H1 (cell line): ENCODE measurements at regions not wholly inside any gene's neighbourhood (a gene's known extent, or its start where the extent isn't known, plus 50 kb on each side); places are given as distances from the start of the nearest gene placed in this dataset.

ENCODE experiments used
- CTCF ChIA-PET: fragments of 300-600 bp; sonication (Branson Sonifier 250); formaldehyde crosslinking; loops from one replicate; lab custom pipeline; 2021; ENCODE audit not compliant: partially characterized antibody; lab: Charles Lee
- POLR2A ChIA-PET: fragments of 300-600 bp; sonication (Branson Sonifier 250); formaldehyde crosslinking; loops from one replicate; lab custom pipeline; 2021; ENCODE audit warnings: inconsistent platforms; ENCODE audit not compliant: partially characterized antibody; lab: Charles Lee
- DNase-seq, 2 experiments: peaks; one replicate each; pipeline versions ENCODE4 v3.0.0 to v3.0.0-alpha.2; 2010 to 2022; ENCODE audit warnings: low spot score in 2 of 2, low read depth in 1 of 2, mixed read lengths in 1 of 2
- FAIRE-seq: peaks from 2 replicates; lab custom pipeline; 2011; peaks lifted over from hg19 to GRCh38; lab: Jason Lieb, UNC
- H2AFZ ChIP-seq: 2 replicates; pipeline ENCODE4 v1.8.1; 2012; ENCODE audit warnings: low read length, inconsistent platforms
- H2AK5ac ChIP-seq: 2 replicates; pipeline ENCODE4 v1.6.1; 2013; ENCODE audit warnings: low read depth, low read length
- H2BK120ac ChIP-seq: replicated peaks from 2 replicates; pipeline ENCODE3; 2013; ENCODE audit warnings: low read depth, low read length, inconsistent platforms
- H2BK12ac ChIP-seq: 2 replicates; pipeline ENCODE4 v1.6.1; 2013; ENCODE audit warnings: low read depth, low read length
- H2BK15ac ChIP-seq: 2 replicates; pipeline ENCODE4 v1.6.1; 2013; ENCODE audit warnings: low read length
- H2BK20ac ChIP-seq: 2 replicates; pipeline ENCODE4 v1.6.1; 2013; ENCODE audit warnings: low read length
- H2BK5ac ChIP-seq: 2 replicates; pipeline ENCODE4 v1.6.1; 2013; ENCODE audit warnings: low read depth, low read length
- H3K14ac ChIP-seq: 2 replicates; pipeline ENCODE4 v1.6.1; 2013; ENCODE audit warnings: inconsistent platforms; ENCODE audit not compliant: insufficient read length
- H3K18ac ChIP-seq: 2 replicates; pipeline ENCODE4 v1.6.1; 2013; ENCODE audit warnings: low read length; ENCODE audit errors: extremely low read depth
- H3K23ac ChIP-seq: 2 replicates; pipeline ENCODE4 v1.6.1; 2013; ENCODE audit warnings: inconsistent platforms; ENCODE audit not compliant: insufficient read length
- H3K23me2 ChIP-seq: 2 replicates; pipeline ENCODE4 v1.6.1; 2013; ENCODE audit warnings: low read depth, low read length
- H3K27ac ChIP-seq: 2 replicates; pipeline ENCODE4 v1.6.1; 2011; ENCODE audit warnings: low read depth, low read length, inconsistent platforms
- H3K27me3 ChIP-seq, 4 experiments: replicated peaks in 1 of 4; 1 replicate in 1 of 4; 2 replicates in 3 of 4; pipeline versions ENCODE4 v1.6.1 to v1.8.1; 2011 to 2013; ENCODE audit warnings: low read length in 3 of 4, mild to moderate bottlenecking in 3 of 4, inconsistent platforms in 2 of 4, mixed read lengths in 2 of 4, moderate library complexity in 1 of 4; ENCODE audit not compliant: control insufficient read depth in 3 of 4, insufficient read depth in 3 of 4; ENCODE audit errors: extremely low read depth in 1 of 4
- H3K36me3 ChIP-seq, 4 experiments: 2 replicates each; pipeline versions ENCODE4 v1.6.1 to v1.8.1; 2011 to 2013; ENCODE audit warnings: mild to moderate bottlenecking in 4 of 4, low read length in 3 of 4, moderate library complexity in 2 of 4, control low read depth in 1 of 4, inconsistent platforms in 1 of 4; ENCODE audit not compliant: insufficient read depth in 4 of 4, control insufficient read depth in 2 of 4
- H3K4ac ChIP-seq: replicated peaks from 2 replicates; pipeline ENCODE3; 2013; ENCODE audit warnings: low read length, low read depth, mixed read lengths, inconsistent platforms; ENCODE audit not compliant: insufficient read length
- H3K4me1 ChIP-seq, 4 experiments: replicated peaks in 1 of 4; 1 replicate in 1 of 4; 2 replicates in 3 of 4; pipeline versions ENCODE4 v1.6.1 to v1.8.1; 2011 to 2013; ENCODE audit warnings: low read length in 3 of 4, inconsistent platforms in 2 of 4, mixed read lengths in 1 of 4; ENCODE audit not compliant: insufficient read depth in 4 of 4, control insufficient read depth in 3 of 4
- H3K4me2 ChIP-seq, 2 experiments: 2 replicates each; pipeline versions ENCODE4 v1.6.1 to v1.8.1; 2011 to 2013; ENCODE audit warnings: low read depth in 2 of 2, low read length in 2 of 2, control low read depth in 1 of 2, inconsistent platforms in 1 of 2, mild to moderate bottlenecking in 1 of 2; ENCODE audit not compliant: insufficient read depth in 1 of 2
- H3K4me3 ChIP-seq, 4 experiments: fragments of 200-600, 300-600 bp in 1 of 4; sonication (generic), shearing (Covaris generic), sonication (Bioruptor Twin) in 1 of 4; 2 replicates each; pipeline versions ENCODE4 v1.5.1 to v1.8.1; 2011 to 2016; ENCODE audit warnings: low read length in 4 of 4, low read depth in 3 of 4, control low read depth in 2 of 4, inconsistent platforms in 2 of 4, mild to moderate bottlenecking in 2 of 4, mixed read lengths in 1 of 4, moderate library complexity in 1 of 4; ENCODE audit not compliant: insufficient read depth in 2 of 4; ENCODE audit errors: extremely low read depth in 1 of 4
- H3K56ac ChIP-seq: replicated peaks from 2 replicates; pipeline ENCODE3; 2013; ENCODE audit warnings: low read depth, mild to moderate bottlenecking, mixed read lengths, low read length, inconsistent platforms; ENCODE audit not compliant: insufficient read length
- H3K79me1 ChIP-seq: 2 replicates; pipeline ENCODE4 v1.6.1; 2013; ENCODE audit warnings: low read depth, low read length, control low read depth
- H3K79me2 ChIP-seq, 2 experiments: 2 replicates each; pipeline versions ENCODE4 v1.6.1 to v1.8.1; 2012 to 2013; ENCODE audit warnings: low read length in 2 of 2, mild to moderate bottlenecking in 2 of 2, inconsistent platforms in 1 of 2; ENCODE audit not compliant: insufficient read depth in 2 of 2, control insufficient read depth in 1 of 2
- H3K9ac ChIP-seq, 4 experiments: replicated peaks in 1 of 4; 1 replicate in 1 of 4; 2 replicates in 3 of 4; pipeline versions ENCODE4 v1.6.1 to v1.8.1; 2011 to 2013; ENCODE audit warnings: low read depth in 3 of 4, low read length in 3 of 4, control low read depth in 2 of 4, mild to moderate bottlenecking in 2 of 4, moderate library complexity in 2 of 4, inconsistent platforms in 1 of 4; ENCODE audit errors: extremely low read depth in 1 of 4
- H3K9me3 ChIP-seq, 2 experiments: 2 replicates each; pipeline versions ENCODE4 v1.6.1 to v1.8.1; 2012 to 2013; ENCODE audit warnings: mild to moderate bottlenecking in 2 of 2, moderate library complexity in 2 of 2, control low read depth in 1 of 2, inconsistent platforms in 1 of 2, low read depth in 1 of 2, low read length in 1 of 2, mixed read lengths in 1 of 2; ENCODE audit not compliant: insufficient read depth in 2 of 2
- H4K20me1 ChIP-seq, 2 experiments: replicated peaks in 1 of 2; 2 replicates each; pipeline versions ENCODE3 to v1.8.1; 2011 to 2013; ENCODE audit warnings: inconsistent platforms in 2 of 2, low read length in 2 of 2, mild to moderate bottlenecking in 1 of 2; ENCODE audit not compliant: insufficient read depth in 2 of 2, control insufficient read depth in 1 of 2
- H4K5ac ChIP-seq: 2 replicates; pipeline ENCODE4 v1.6.1; 2013; ENCODE audit warnings: low read length, low read depth, mixed read lengths, inconsistent platforms; ENCODE audit not compliant: insufficient read length
- H4K8ac ChIP-seq: 2 replicates; pipeline ENCODE4 v1.8.0; 2013; ENCODE audit warnings: mild to moderate bottlenecking, moderate library complexity, low read length, inconsistent platforms; ENCODE audit not compliant: insufficient read depth; ENCODE audit errors: extremely low read depth
- H4K91ac ChIP-seq: replicated peaks from 2 replicates; pipeline ENCODE3; 2013; ENCODE audit warnings: low read length, mixed read lengths, inconsistent platforms; ENCODE audit not compliant: insufficient read length
- CBX5 ChIP-seq: fragments of 300-800, 300-1000 bp; sonication (generic); IDR thresholded peaks from 2 replicates; pipeline ENCODE4 v1.7.1; 2016; ENCODE audit warnings: antibody characterized with exemption, low read length, low read depth
- CHD2 ChIP-seq: IDR thresholded peaks from 2 replicates; pipeline ENCODE4 v1.6.1; 2012; ENCODE audit warnings: low read length, improper control_type of control experiment
- CTBP2 ChIP-seq: IDR thresholded peaks from 2 replicates; pipeline ENCODE4 v1.7.0; 2011; ENCODE audit warnings: borderline replicate concordance, mild to moderate bottlenecking, moderate library complexity, mixed read lengths, low read length; ENCODE audit not compliant: insufficient read depth, insufficient read length
- JUND ChIP-seq: IDR thresholded peaks from 2 replicates; pipeline ENCODE4 v1.6.1; 2011; ENCODE audit warnings: mild to moderate bottlenecking, improper control_type of control experiment, low read length
- KDM4A ChIP-seq: IDR thresholded peaks from one replicate; pipeline ENCODE4 v1.7.1; 2012; ENCODE audit warnings: low read depth, mild to moderate bottlenecking, moderate library complexity, low read length, inconsistent platforms; ENCODE audit not compliant: severe bottlenecking
- KDM5A ChIP-seq: fragments of 200-600 bp; IDR thresholded peaks from 2 replicates; pipeline ENCODE4 v1.7.1; 2012; ENCODE audit warnings: mild to moderate bottlenecking, low read length, inconsistent platforms, mixed read lengths
- RXRA ChIP-seq: IDR thresholded peaks from 2 replicates; pipeline ENCODE4 v1.6.1; 2011; ENCODE audit warnings: low read depth, mild to moderate bottlenecking, low read length, moderate library complexity; ENCODE audit not compliant: insufficient read depth
- SIRT6 ChIP-seq: IDR thresholded peaks from one replicate; pipeline ENCODE4 v1.7.1; 2012; ENCODE audit warnings: low read length, inconsistent platforms
- SUZ12 ChIP-seq: fragments of 200-600 bp; sonication (generic); IDR thresholded peaks from 2 replicates; pipeline ENCODE4 v1.6.1; 2012; ENCODE audit warnings: mild to moderate bottlenecking, inconsistent platforms, low read length, moderate library complexity, mixed read lengths
- WGBS, 2 experiments: shearing (Covaris generic) in 1 of 2; methylation state at CpG; one replicate each; pipeline versions ENCODE4 v1.1.6 to v1.1.7; 2013 to 2015; ENCODE audit warnings: low lambda C conversion rate in 2 of 2, mixed read lengths in 2 of 2, inconsistent platforms in 1 of 2, low coverage in 1 of 2, missing lambda C conversion rate in 1 of 2; ENCODE audit not compliant: insufficient replicate concordance in 2 of 2, insufficient coverage in 1 of 2, insufficient read length in 1 of 2; ENCODE audit errors: extremely low coverage in 1 of 2, missing lambda C conversion rate in 1 of 2; 5-methylcytosine and 5-hydroxymethylcytosine counted together
- TF ChIP-seq, protein P1 (sequence below): IDR thresholded peaks from 2 replicates; pipeline ENCODE4 v1.6.1; 2012; ENCODE audit warnings: inconsistent platforms

DNA sequence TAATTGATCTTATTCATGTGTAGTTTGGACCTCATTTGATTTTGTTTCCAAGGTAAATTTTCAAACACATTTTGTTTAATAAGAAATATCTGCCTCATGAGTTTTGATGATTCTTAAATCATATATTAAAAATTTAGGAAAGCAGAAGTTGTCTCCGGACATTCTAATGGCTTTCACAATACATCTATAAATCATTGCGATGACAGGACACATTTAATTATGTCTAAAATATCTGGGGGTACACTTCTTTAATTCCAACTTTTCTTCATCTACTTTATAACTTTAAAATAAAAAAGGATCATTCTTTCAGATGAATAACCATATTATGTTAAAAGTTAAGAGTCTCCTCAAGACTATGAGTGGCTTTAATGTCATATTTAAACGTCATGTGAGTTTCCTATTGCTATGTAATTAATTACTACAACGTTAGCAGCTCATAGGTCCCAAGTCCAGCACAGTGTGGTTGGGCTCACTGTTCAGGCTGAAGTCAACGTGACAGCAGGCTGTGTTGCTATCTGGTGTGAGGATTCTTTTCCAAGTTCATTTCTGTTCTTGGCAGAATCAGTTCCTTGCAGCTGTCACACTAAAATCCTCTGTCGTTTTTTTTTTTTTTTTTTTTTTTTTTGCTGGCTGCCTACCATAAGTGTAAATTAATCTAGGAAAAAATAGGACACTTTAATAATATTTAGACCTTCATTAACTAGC, 893.5 kb downstream of the LTN1 start:
- Histone ChIP-seq H3K9me3 (no peaks in the 10 kb centered on the region), H2BK120ac (no peak overlapping the region), H3K27ac (no peak overlapping the region), H2BK5ac (no peak overlapping the region), H4K8ac (no peak overlapping the region), H4K5ac (no peak overlapping the region), H3K14ac (no peak overlapping the region), H3K56ac (no peak overlapping the region), H2BK15ac (no peak overlapping the region), H3K27me3 (no peaks in the 10 kb centered on the region), H2BK20ac (no peak overlapping the region), H4K91ac (no peak overlapping the region), H3K18ac (no peak overlapping the region), H3K23me2 (no peaks in the 10 kb centered on the region), H3K4me3 (no peak overlapping the region), H3K79me2 (no peaks in the 10 kb centered on the region), H3K4me2 (no peak overlapping the region), H2BK12ac (no peak overlapping the region), H3K4me1 (no peaks in the 10 kb centered on the region), H3K4ac (no peak overlapping the region), H2AFZ (no peak overlapping the region), H3K36me3 (no peaks in the 10 kb centered on the region), H4K20me1 (no peaks in the 10 kb centered on the region), H2AK5ac (no peak overlapping the region), H3K9ac (no peak overlapping the region), H3K79me1 (no peaks in the 10 kb centered on the region), H3K23ac (no peak overlapping the region)
- ChIA-PET CTCF (no interaction called here), POLR2A (no interaction called here)
- FAIRE-seq (no peak), DNase-seq (no peak)
- TF ChIP-seq JUND (no peak), CHD2 (no peak), CTBP2 (no peak), KDM4A (no peak), CBX5 (no peak), RXRA (no peak), SUZ12 (no peak), KDM5A (no peak), SIRT6 (no peak)
- TF ChIP-seq, protein P1, sequence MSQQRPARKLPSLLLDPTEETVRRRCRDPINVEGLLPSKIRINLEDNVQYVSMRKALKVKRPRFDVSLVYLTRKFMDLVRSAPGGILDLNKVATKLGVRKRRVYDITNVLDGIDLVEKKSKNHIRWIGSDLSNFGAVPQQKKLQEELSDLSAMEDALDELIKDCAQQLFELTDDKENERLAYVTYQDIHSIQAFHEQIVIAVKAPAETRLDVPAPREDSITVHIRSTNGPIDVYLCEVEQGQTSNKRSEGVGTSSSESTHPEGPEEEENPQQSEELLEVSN = no peak
- 93% methylated on average over 6 of the region's 6 CpGs; no CpG with 5 or more reads in 1 of the 2 experiments for WGBS, 2 experiments
